ENCODE measurements at regions not wholly inside any gene's neighbourhood (a gene's known extent, or its start where the extent isn't known, plus 50 kb on each side); places are given as distances from the start of the nearest gene placed in this dataset.

DNA sequence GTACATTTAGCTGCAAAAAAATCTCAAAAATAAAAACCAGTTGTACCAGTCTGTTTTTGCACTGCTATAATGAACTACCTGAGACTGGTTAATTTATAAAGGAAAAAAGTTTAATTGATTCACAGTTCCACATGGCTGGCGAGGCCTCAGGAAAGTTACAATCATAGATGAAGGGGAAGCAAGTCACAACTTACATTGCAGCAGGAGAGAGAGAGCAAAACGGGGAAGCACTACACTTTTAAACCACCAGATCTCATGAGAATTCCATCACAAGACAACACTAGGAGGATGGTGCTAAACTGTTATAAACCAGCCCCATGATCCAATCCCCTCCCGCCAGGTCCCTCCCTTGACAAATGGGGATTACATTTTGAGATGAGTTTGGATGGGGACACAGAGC lies 186.0 kb downstream of the TMTC3 start:
- TF ChIP-seq EZH2 (IDR thresholded peaks at IDR 0.05; ENCODE audit: borderline replicate concordance, low read depth, low read length, poor library complexity, severe bottlenecking) (no peak), CTCF (conservative IDR thresholded peaks at IDR 0.05; ENCODE audit: low read depth, low read length) (no peak)

Measured in A673 (cell line).